ENCODE measurements at regions not wholly inside any gene's neighbourhood (a gene's known extent, or its start where the extent isn't known, plus 50 kb on each side); places are given as distances from the start of the nearest gene placed in this dataset.

DNA sequence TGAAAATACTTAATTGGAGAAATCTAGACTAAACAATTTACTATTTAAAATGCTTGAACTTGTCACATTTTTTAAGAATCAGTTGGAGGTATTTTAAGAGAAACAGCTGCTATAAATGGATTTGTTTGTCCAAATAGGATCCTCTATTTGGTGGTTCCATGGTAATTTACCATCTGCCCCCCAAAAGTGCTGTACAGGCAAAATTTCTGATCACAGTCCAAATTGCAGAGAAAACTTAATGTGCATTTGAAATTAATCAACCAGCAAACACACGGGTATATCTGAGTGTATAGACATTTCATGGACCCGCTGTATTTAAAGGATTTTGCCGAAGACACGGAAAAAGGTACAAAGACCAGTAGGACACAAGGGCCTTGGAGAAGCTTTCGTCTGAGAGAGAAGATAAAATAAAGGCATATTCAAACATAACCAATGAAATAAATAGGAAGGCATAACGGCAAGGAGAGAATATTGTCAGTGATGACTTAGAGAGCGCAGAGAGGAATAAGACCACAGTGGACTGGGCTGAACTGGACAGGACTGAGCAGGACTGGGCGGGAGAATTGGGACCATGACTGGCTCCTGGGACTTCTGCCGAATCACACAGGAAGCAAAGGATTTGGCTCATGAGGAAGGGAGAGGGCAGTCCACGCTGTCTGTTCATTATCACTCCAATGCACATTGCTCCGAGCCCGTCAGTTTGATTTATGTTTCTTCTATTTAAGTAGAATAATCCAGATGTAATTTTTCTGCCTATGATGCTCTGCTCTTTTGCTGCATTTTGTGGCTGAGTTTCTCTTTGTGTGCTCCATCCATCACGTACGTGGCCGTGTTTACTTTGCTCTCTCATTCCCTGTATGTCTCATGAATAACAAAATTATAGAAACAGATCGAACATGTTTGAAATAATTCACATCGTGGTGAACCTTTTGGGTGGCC, 112.8 kb downstream of the PRLHR start:
- Histone ChIP-seq H3K79me2 (ENCODE audit: low read length) (no peaks in the 10 kb centered on the region), H3K36me3 (ENCODE audit: insufficient read depth, low read length) (no peaks in the 10 kb centered on the region), H3K27ac (ENCODE audit: low read length) (no peak overlapping the region), H3K9me2 (replicated peaks; ENCODE audit: insufficient read depth, low read length) (no peaks in the 10 kb centered on the region), H2AFZ (ENCODE audit: low read length) (no peak overlapping the region), H3K9ac (ENCODE audit: low read length) (no peak overlapping the region), H3K27me3 (ENCODE audit: low read length) (no peaks in the 10 kb centered on the region), H3K4me2 (ENCODE audit: low read depth, low read length, poor library complexity, severe bottlenecking) (no peak overlapping the region), H3K9me3 (ENCODE audit: low read length) (no peaks in the 10 kb centered on the region), H3K4me1 (ENCODE audit: low read length) (no peaks in the 10 kb centered on the region), H3K4me3 (ENCODE audit: low read length) (no peak overlapping the region), H4K20me1 (ENCODE audit: insufficient read depth, low read depth, low read length) (no peaks in the 10 kb centered on the region)
- DNase-seq: no peak

- Histone ChIP-seq H3K9ac (ENCODE audit: low read length) (no peak overlapping the region), H3K9me2 (replicated peaks; ENCODE audit: insufficient read depth, low read length) (no peaks in the 10 kb centered on the region), H2AFZ (ENCODE audit: low read length) (no peak overlapping the region), H3K4me2 (ENCODE audit: low read depth, low read length, poor library complexity, severe bottlenecking) (no peak overlapping the region), H3K4me1 (ENCODE audit: low read length) (no peaks in the 10 kb centered on the region), H3K4me3 (ENCODE audit: low read length) (no peak overlapping the region), H3K27me3 (ENCODE audit: low read length) (no peaks in the 10 kb centered on the region), H3K9me3 (ENCODE audit: low read length) (no peaks in the 10 kb centered on the region), H4K20me1 (ENCODE audit: insufficient read depth, low read depth, low read length) (no peaks in the 10 kb centered on the region), H3K79me2 (ENCODE audit: low read length) (no peaks in the 10 kb centered on the region), H3K36me3 (ENCODE audit: insufficient read depth, low read length) (no peaks in the 10 kb centered on the region), H3K27ac (ENCODE audit: low read length) (no peak overlapping the region)
- DNase-seq: no peak
Measured at GRCh38 chr10:118481871-118482270, 113.6 kb downstream of the PRLHR start.

- no peak overlapping the region for H3K4me2 ChIP-seq (ENCODE audit: low read depth, low read length, poor library complexity, severe bottlenecking)
- no peaks in the 10 kb centered on the region for H3K27me3 ChIP-seq (ENCODE audit: low read length)
- no peaks in the 10 kb centered on the region for H3K9me3 ChIP-seq (ENCODE audit: low read length)
- H3K9me2 ChIP-seq (replicated peaks; ENCODE audit: insufficient read depth, low read length): no peaks in the 10 kb centered on the region
- H3K4me1 ChIP-seq (ENCODE audit: low read length): no peaks in the 10 kb centered on the region
- no peaks in the 10 kb centered on the region for H3K79me2 ChIP-seq (ENCODE audit: low read length)
- H4K20me1 ChIP-seq (ENCODE audit: insufficient read depth, low read depth, low read length): no peaks in the 10 kb centered on the region
- no peak overlapping the region for H3K9ac ChIP-seq (ENCODE audit: low read length)
- H3K4me3 ChIP-seq (ENCODE audit: low read length): no peak overlapping the region
- no peaks in the 10 kb centered on the region for H3K36me3 ChIP-seq (ENCODE audit: insufficient read depth, low read length)
- H3K27ac ChIP-seq (ENCODE audit: low read length): no peak overlapping the region
- DNase-seq: no peak
- H2AFZ ChIP-seq (ENCODE audit: low read length): no peak overlapping the region
Measured at GRCh38 chr10:118475214-118475613, 120.2 kb downstream of the PRLHR start.

DNA sequence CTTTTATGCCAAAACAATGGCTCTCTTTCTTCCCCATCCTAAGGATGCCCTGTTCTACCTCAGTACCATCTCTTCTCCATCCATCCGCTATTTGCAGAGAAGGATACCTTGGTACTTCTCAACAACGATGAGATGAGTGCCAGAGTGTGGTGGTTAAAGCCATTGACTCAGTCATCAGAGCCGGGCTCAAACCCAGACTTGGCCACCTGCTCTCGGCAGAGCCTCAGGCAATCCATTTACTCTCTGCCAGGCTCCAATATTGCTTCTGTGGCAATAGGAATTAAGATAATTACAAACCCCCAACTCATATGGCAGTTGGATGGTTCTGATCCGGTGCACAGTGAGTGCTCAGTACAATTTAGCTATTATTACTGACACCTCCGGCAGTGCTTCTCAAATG, 121.3 kb downstream of the PRLHR start:
- no peak for DNase-seq
- H3K27me3 ChIP-seq (ENCODE audit: low read length): no peaks in the 10 kb centered on the region
- H2AFZ ChIP-seq (ENCODE audit: low read length): no peak overlapping the region
- H3K4me1 ChIP-seq (ENCODE audit: low read length): no peaks in the 10 kb centered on the region
- no peaks in the 10 kb centered on the region for H4K20me1 ChIP-seq (ENCODE audit: insufficient read depth, low read depth, low read length)
- no peaks in the 10 kb centered on the region for H3K9me2 ChIP-seq (replicated peaks; ENCODE audit: insufficient read depth, low read length)
- no peak overlapping the region for H3K9ac ChIP-seq (ENCODE audit: low read length)
- no peaks in the 10 kb centered on the region for H3K36me3 ChIP-seq (ENCODE audit: insufficient read depth, low read length)
- no peak overlapping the region for H3K4me2 ChIP-seq (ENCODE audit: low read depth, low read length, poor library complexity, severe bottlenecking)
- H3K4me3 ChIP-seq (ENCODE audit: low read length): no peak overlapping the region
- no peaks in the 10 kb centered on the region for H3K9me3 ChIP-seq (ENCODE audit: low read length)
- no peak overlapping the region for H3K27ac ChIP-seq (ENCODE audit: low read length)
- no peaks in the 10 kb centered on the region for H3K79me2 ChIP-seq (ENCODE audit: low read length)

DNA sequence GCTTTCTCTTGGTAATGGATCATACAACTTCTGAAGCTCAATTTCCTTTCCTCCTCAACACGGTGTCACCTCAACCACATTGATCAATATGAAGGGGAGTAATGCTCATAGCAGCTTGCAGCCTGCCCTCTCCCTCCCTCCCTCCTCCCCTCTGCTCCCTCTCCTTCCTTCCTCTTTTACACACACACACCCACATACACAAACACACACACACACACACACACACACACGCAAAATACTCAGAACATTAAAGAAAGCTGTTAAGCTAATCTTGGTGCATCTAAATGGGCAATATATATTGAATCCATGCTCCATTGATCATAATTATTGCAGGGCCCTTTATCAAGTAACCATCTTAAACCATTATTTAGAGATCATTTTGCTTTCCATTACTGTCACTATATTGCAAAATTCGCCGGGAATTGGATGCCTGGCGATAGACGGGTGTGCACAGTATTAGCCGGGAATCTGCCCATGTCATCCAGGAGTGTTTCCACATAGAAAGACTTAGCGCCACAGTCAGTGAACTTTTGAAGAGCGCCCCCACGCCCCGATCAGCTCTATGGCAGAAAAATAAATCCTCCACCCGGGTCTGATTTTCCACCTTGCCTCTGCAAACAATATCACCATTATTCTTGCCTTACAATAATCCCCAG, 122.0 kb downstream of the PRLHR start:
- Histone ChIP-seq H3K27me3 (ENCODE audit: low read length) (no peaks in the 10 kb centered on the region), H2AFZ (ENCODE audit: low read length) (no peak overlapping the region), H3K4me2 (ENCODE audit: low read depth, low read length, poor library complexity, severe bottlenecking) (no peak overlapping the region), H3K4me1 (ENCODE audit: low read length) (no peaks in the 10 kb centered on the region), H3K79me2 (ENCODE audit: low read length) (no peaks in the 10 kb centered on the region), H3K27ac (ENCODE audit: low read length) (no peak overlapping the region), H3K9ac (ENCODE audit: low read length) (no peak overlapping the region), H3K36me3 (ENCODE audit: insufficient read depth, low read length) (no peaks in the 10 kb centered on the region), H3K9me2 (replicated peaks; ENCODE audit: insufficient read depth, low read length) (no peaks in the 10 kb centered on the region), H3K9me3 (ENCODE audit: low read length) (no peaks in the 10 kb centered on the region), H4K20me1 (ENCODE audit: insufficient read depth, low read depth, low read length) (no peaks in the 10 kb centered on the region), H3K4me3 (ENCODE audit: low read length) (no peak overlapping the region)
- no peak for DNase-seq

DNA sequence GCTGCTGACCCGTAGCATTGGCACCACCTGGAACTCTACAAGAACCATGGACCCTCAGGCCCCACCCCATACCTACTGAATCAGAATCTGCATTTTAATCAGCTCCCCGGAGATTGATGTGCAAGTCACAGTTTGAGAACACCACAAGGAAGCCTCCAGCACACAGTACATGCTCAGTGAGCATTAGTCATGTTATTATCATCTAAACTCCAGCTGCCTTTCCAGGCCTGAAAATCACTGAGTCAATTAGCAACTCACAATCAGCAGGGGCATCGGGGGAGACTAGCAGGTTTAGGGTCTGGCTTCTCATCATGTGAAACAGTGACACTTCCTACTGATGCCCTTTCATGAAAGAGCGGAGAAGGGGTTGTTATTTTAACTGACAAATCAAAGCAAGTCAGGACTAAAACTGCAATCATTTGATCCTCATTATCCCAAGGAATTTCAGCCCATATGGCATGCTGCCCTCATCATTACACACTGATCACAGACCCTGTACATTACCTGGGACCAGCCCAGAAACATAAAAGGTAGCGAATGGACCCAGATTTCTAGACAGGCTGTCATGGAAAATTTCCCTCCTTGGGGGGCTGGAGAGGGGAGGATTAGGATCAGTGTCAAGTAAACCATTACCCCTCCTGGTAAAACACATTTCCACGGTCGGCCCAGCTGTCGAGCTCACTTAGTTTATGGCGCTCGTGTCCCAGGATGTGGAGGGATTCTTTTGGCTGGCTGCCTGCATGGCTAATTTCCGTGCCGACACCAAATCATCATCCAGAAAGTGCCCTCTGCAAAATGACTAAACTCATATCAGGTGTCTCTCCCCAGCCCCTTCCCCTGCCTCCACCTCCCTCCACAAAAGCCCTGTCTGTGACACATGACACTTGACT, 122.8 kb downstream of the PRLHR start:
- Histone ChIP-seq H3K79me2 (ENCODE audit: low read length) (no peaks in the 10 kb centered on the region), H3K9ac (ENCODE audit: low read length) (no peak overlapping the region), H3K4me3 (ENCODE audit: low read length) (no peak overlapping the region), H2AFZ (ENCODE audit: low read length) (no peak overlapping the region), H3K4me2 (ENCODE audit: low read depth, low read length, poor library complexity, severe bottlenecking) (no peak overlapping the region), H3K36me3 (ENCODE audit: insufficient read depth, low read length) (no peaks in the 10 kb centered on the region), H4K20me1 (ENCODE audit: insufficient read depth, low read depth, low read length) (no peaks in the 10 kb centered on the region), H3K9me3 (ENCODE audit: low read length) (no peaks in the 10 kb centered on the region), H3K9me2 (replicated peaks; ENCODE audit: insufficient read depth, low read length) (no peaks in the 10 kb centered on the region), H3K27me3 (ENCODE audit: low read length) (no peaks in the 10 kb centered on the region), H3K27ac (ENCODE audit: low read length) (no peak overlapping the region), H3K4me1 (ENCODE audit: low read length) (no peaks in the 10 kb centered on the region)
- DNase-seq: no peak

DNA sequence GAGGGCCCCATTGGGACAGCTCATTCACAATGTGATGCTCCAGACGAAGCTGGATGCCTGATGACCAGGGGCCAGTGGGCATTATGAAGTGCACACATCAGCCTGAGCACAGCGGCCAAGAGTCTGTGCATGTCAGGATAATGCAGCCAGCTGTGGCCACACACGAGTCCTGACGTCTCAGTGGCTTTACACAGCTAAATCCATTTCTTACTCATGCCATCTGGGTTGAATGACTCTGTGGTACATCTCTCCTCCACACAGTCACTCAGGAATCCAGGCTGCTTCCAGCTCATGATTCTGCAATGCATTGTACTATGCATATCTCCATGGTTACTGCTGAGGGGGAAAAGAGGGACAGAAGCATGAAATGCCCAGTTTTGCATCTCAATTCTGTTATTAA, 123.6 kb downstream of the PRLHR start:
- Histone ChIP-seq H3K36me3 (ENCODE audit: insufficient read depth, low read length) (no peaks in the 10 kb centered on the region), H3K4me3 (ENCODE audit: low read length) (no peak overlapping the region), H4K20me1 (ENCODE audit: insufficient read depth, low read depth, low read length) (no peaks in the 10 kb centered on the region), H3K79me2 (ENCODE audit: low read length) (no peaks in the 10 kb centered on the region), H3K4me1 (ENCODE audit: low read length) (no peaks in the 10 kb centered on the region), H2AFZ (ENCODE audit: low read length) (no peak overlapping the region), H3K9me2 (replicated peaks; ENCODE audit: insufficient read depth, low read length) (no peaks in the 10 kb centered on the region), H3K27ac (ENCODE audit: low read length) (no peak overlapping the region), H3K4me2 (ENCODE audit: low read depth, low read length, poor library complexity, severe bottlenecking) (no peak overlapping the region), H3K9ac (ENCODE audit: low read length) (no peak overlapping the region), H3K9me3 (ENCODE audit: low read length) (no peaks in the 10 kb centered on the region), H3K27me3 (ENCODE audit: low read length) (no peaks in the 10 kb centered on the region)
- no peak for DNase-seq

- no peaks in the 10 kb centered on the region for H3K79me2 ChIP-seq (ENCODE audit: low read length)
- no peaks in the 10 kb centered on the region for H3K9me2 ChIP-seq (replicated peaks; ENCODE audit: insufficient read depth, low read length)
- no peak overlapping the region for H3K27ac ChIP-seq (ENCODE audit: low read length)
- H3K36me3 ChIP-seq (ENCODE audit: insufficient read depth, low read length): no peaks in the 10 kb centered on the region
- no peak overlapping the region for H3K4me2 ChIP-seq (ENCODE audit: low read depth, low read length, poor library complexity, severe bottlenecking)
- H3K4me1 ChIP-seq (ENCODE audit: low read length): no peaks in the 10 kb centered on the region
- no peak for DNase-seq
- no peak overlapping the region for H3K9ac ChIP-seq (ENCODE audit: low read length)
- no peak overlapping the region for H3K4me3 ChIP-seq (ENCODE audit: low read length)
- H3K9me3 ChIP-seq (ENCODE audit: low read length): no peaks in the 10 kb centered on the region
- H2AFZ ChIP-seq (ENCODE audit: low read length): no peak overlapping the region
- no peaks in the 10 kb centered on the region for H3K27me3 ChIP-seq (ENCODE audit: low read length)
- H4K20me1 ChIP-seq (ENCODE audit: insufficient read depth, low read depth, low read length): no peaks in the 10 kb centered on the region
Measured at GRCh38 chr10:118470470-118470869, 125.0 kb downstream of the PRLHR start.

All from Karpas-422 (cell line).